Spleen (tissue), 7 donors: ENCODE measurements at regions not wholly inside any gene's neighbourhood (a gene's known extent, or its start where the extent isn't known, plus 50 kb on each side); places are given as distances from the start of the nearest gene placed in this dataset.

Experiments
- POLR2AphosphoS5 ChIP-seq, 3 donors: sonication (generic); formaldehyde crosslinking; IDR thresholded peaks; one replicate each; pipeline ENCODE4 v1.5.1; 2017; ENCODE audit warnings: antibody characterized with exemption in 3 of 3
- TF ChIP-seq, protein P1 (sequence below), 11 experiments: fragments of 200-600 bp in 7 of 11; fragments of 450-650 bp in 4 of 11; sonication (generic) in 4 of 11; IDR thresholded peaks in 8 of 11; conservative IDR thresholded peaks in 3 of 11; 1 replicate in 7 of 11; 2 replicates in 4 of 11; pipeline versions ENCODE4 v1.4.0 to v1.8.0; 2016 to 2021; ENCODE audit warnings: antibody characterized with exemption in 11 of 11, inconsistent platforms in 4 of 11, mild to moderate bottlenecking in 1 of 11
- donor health status: DM: no; HTN: no; CAD: no; lungs with moderate emphysema.
- donor health status: DM: no; HTN: no; CAD: no.
- donor health status: DM: no; HTN: no; CAD: no.

DNA sequence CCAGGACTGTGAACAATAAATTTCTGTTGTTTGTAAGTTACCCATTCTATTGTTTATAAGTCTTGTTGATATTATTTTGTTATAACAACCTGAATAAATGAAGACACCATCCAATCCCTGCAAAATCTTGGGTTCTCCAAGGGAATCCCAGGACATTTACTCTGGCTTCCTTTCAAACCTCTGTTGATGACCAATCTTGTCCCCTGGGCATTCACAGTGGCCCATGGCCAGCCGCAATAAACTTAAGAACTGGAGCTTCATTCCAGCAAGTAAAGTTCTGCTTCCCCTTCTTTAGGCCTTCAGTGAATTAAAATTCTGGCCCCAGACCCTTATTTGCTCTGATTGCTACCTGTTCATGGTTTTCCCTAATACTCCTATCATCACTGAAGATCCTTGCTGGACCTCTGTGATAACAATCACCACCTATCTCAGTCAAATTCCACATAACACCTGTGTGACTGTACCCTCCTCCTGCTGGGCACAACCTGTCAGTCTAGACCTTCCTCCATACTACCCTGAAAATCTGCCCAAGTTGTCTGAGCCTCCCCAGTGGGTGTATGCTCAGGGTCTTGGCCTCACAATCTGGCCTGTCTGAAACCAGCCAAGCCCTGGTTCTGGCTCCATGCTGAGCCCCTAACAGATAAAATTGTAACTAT is 153.1 kb downstream of the SEMA6D start:
- TF ChIP-seq, protein P1, sequence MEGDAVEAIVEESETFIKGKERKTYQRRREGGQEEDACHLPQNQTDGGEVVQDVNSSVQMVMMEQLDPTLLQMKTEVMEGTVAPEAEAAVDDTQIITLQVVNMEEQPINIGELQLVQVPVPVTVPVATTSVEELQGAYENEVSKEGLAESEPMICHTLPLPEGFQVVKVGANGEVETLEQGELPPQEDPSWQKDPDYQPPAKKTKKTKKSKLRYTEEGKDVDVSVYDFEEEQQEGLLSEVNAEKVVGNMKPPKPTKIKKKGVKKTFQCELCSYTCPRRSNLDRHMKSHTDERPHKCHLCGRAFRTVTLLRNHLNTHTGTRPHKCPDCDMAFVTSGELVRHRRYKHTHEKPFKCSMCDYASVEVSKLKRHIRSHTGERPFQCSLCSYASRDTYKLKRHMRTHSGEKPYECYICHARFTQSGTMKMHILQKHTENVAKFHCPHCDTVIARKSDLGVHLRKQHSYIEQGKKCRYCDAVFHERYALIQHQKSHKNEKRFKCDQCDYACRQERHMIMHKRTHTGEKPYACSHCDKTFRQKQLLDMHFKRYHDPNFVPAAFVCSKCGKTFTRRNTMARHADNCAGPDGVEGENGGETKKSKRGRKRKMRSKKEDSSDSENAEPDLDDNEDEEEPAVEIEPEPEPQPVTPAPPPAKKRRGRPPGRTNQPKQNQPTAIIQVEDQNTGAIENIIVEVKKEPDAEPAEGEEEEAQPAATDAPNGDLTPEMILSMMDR (IDR thresholded peaks at IDR 0.05 in 8 of 11, conservative IDR thresholded peaks at IDR 0.05 in 3 of 11): no peak
- no peak for TF ChIP-seq POLR2AphosphoS5 (IDR thresholded peaks at IDR 0.05)
